WERI-Rb-1 (cell line): ENCODE measurements at regions not wholly inside any gene's neighbourhood (a gene's known extent, or its start where the extent isn't known, plus 50 kb on each side); places are given as distances from the start of the nearest gene placed in this dataset.

ENCODE experiments used
- DNase-seq: peaks from one replicate; pipeline ENCODE4 v3.0.0-alpha.2; 2020
- H3K27ac ChIP-seq: fragments of 250-450 bp; sonication (Bioruptor Pico); 2 replicates; pipeline ENCODE4 v1.5.1; 2020; ENCODE audit warnings: mild to moderate bottlenecking, moderate library complexity
- H3K27me3 ChIP-seq: fragments of 250-450 bp; sonication (Bioruptor Pico); 2 replicates; pipeline ENCODE4 v1.5.1; 2021; ENCODE audit warnings: mild to moderate bottlenecking, low read depth, moderate library complexity; ENCODE audit not compliant: insufficient read depth, severe bottlenecking
- H3K36me3 ChIP-seq: fragments of 250-450 bp; sonication (Bioruptor Pico); 2 replicates; pipeline ENCODE4 v1.5.1; 2020; ENCODE audit warnings: mild to moderate bottlenecking, moderate library complexity
- H3K4me3 ChIP-seq: 2 replicates; pipeline ENCODE4 v1.5.1; 2011; ENCODE audit warnings: low read depth, mild to moderate bottlenecking, control low read depth, low read length
- H3K9me3 ChIP-seq: fragments of 250-450 bp; sonication (Bioruptor Pico); 2 replicates; pipeline ENCODE4 v1.5.1; 2021; ENCODE audit warnings: mild to moderate bottlenecking, moderate library complexity; ENCODE audit not compliant: severe bottlenecking
- TF ChIP-seq, protein P1 (sequence below): IDR thresholded peaks from 2 replicates; pipeline ENCODE4 v1.5.1; 2011; ENCODE audit warnings: low read depth, mild to moderate bottlenecking, control low read depth, inconsistent platforms, low read length

DNA sequence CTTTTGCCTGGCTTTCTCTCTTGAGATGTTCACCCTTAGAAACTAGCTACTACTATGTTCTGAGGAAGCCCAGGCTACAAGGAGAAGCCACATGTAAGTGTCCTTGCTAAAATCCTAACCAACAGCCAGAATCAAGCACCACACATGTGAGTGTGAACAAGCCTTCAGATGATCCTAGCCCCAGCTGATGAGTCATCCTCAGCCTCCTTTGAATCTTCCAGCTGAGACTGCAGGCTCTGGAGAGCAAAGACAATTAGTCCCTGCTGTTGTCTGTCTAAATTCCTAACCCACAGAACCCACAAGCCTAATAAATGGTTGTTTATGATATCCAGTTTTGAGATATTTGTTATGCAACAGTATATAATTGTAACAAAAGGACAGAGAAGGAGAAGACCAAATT lies 92.8 kb upstream of the TAC1 start:
- Histone ChIP-seq H3K9me3 (no peaks in the 10 kb centered on the region), H3K27me3 (no peaks in the 10 kb centered on the region), H3K4me3 (no peak overlapping the region), H3K36me3 (no peaks in the 10 kb centered on the region), H3K27ac (no peak overlapping the region)
- DNase-seq, result no peak
- TF ChIP-seq, protein P1, sequence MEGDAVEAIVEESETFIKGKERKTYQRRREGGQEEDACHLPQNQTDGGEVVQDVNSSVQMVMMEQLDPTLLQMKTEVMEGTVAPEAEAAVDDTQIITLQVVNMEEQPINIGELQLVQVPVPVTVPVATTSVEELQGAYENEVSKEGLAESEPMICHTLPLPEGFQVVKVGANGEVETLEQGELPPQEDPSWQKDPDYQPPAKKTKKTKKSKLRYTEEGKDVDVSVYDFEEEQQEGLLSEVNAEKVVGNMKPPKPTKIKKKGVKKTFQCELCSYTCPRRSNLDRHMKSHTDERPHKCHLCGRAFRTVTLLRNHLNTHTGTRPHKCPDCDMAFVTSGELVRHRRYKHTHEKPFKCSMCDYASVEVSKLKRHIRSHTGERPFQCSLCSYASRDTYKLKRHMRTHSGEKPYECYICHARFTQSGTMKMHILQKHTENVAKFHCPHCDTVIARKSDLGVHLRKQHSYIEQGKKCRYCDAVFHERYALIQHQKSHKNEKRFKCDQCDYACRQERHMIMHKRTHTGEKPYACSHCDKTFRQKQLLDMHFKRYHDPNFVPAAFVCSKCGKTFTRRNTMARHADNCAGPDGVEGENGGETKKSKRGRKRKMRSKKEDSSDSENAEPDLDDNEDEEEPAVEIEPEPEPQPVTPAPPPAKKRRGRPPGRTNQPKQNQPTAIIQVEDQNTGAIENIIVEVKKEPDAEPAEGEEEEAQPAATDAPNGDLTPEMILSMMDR, result no peak

DNA sequence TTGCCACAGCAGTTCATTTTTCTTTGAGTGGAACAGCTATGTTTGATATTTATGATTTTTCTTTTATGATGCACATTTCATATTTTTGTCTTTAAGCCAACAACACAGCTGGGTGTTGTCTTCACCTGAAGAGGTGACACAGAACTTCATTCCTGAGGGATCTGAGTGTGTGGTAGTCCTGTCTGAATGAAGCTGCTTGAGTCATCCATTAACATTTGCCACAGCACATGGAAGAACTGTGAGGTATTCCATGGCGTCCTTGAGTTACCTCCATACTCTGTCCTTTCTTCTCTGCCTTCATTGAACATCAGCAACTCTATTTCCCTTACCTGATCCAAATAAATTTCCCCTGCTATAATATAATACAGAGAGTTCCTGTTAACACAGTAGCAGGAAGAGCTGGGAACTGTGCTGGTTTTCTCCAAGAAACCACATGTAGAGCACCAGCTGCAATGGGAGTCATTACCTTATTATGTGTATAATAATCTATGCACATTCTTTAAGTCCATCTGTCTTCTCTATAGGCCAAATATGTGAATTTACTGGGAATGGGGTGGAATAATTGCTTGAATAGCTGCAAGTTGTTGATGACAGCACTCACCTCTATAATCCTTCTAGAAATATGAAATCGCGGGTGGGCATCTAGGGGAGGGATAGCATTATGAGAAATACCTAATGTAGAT lies 72.4 kb upstream of the TAC1 start:
- Histone ChIP-seq H3K4me3 (no peak overlapping the region), H3K36me3 (no peaks in the 10 kb centered on the region), H3K9me3 (no peaks in the 10 kb centered on the region), H3K27me3 (peaks cover 4% of the 10 kb centered on the region), H3K27ac (no peak overlapping the region)
- TF ChIP-seq, protein P1, result no peak
- DNase-seq, result no peak

DNA sequence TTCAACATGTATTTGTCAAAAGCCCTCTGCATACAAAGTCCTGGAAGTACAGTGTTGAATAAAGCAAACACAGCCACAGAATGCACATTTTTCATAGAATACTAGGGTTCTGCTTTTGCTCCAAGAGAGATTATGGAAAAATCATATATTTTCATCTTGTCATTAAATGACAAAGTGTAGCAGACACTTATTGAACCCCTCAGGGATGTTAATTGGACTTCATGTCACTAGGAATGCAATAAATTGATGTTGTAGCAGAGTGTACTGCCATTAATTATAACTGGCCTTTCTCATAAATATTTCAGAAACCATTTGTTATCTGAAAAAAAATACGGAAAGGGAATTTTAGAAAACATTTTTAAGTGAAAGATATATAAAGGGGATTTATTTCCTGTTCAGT lies 64.5 kb upstream of the TAC1 start:
- TF ChIP-seq, protein P1, result no peak
- no peak overlapping the region for H3K27ac ChIP-seq

DNA sequence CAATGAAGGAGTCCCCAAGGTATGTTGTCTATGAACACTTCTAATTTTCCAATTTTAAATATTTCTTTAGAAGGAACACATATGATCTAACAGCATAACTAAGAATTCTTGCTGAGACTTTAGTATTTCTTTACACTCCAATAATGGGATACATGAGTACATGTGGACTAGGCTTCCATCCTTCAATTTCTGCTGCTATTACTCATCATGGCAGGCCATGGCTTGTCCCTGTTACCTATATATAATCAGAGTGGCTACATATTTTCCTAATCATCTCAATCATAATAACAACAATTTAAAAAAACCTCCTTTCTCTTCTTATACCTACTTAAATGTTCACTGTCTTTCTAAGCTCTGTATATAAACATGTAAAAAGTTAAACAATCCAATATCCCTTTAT lies 60.3 kb upstream of the TAC1 start:
- H3K27ac ChIP-seq, result no peak overlapping the region
- H3K27me3 ChIP-seq, result no peaks in the 10 kb centered on the region
- H3K9me3 ChIP-seq, result no peaks in the 10 kb centered on the region
- no peak for DNase-seq
- no peaks in the 10 kb centered on the region for H3K36me3 ChIP-seq
- TF ChIP-seq, protein P1, result no peak
- no peak overlapping the region for H3K4me3 ChIP-seq

More for the DNA sequence above, 64.5 kb upstream of the TAC1 start:
- Histone ChIP-seq H3K4me3 (no peak overlapping the region), H3K27me3 (no peaks in the 10 kb centered on the region), H3K9me3 (no peaks in the 10 kb centered on the region), H3K36me3 (no peaks in the 10 kb centered on the region)
- no peak for DNase-seq

- no peaks in the 10 kb centered on the region for H3K36me3 ChIP-seq
- DNase-seq, result no peak
- TF ChIP-seq, protein P1, result no peak
- H3K4me3 ChIP-seq, result no peak overlapping the region
- H3K27ac ChIP-seq, result no peak overlapping the region
- no peaks in the 10 kb centered on the region for H3K27me3 ChIP-seq
- no peaks in the 10 kb centered on the region for H3K9me3 ChIP-seq
Measured at GRCh38 chr7:97680622-97681021, 51.3 kb upstream of the TAC1 start.
